SK-N-MC (cell line): ENCODE measurements at regions not wholly inside any gene's neighbourhood (a gene's known extent, or its start where the extent isn't known, plus 50 kb on each side); places are given as distances from the start of the nearest gene placed in this dataset.
"Not testable (repeated sequence)": the region's sequence is repeated elsewhere in the genome, so short reads cannot be mapped to it uniquely, and the experiment has no call there.

Experiments
- EZH2 ChIP-seq: fragments of 200-600 bp; sonication (generic); IDR thresholded peaks from one replicate; pipeline ENCODE4 v1.6.1; 2017; ENCODE audit warnings: antibody characterized with exemption
- FOXP2 ChIP-seq: optimal IDR thresholded peaks from 2 replicates; pipeline ENCODE3; 2011; ENCODE audit warnings: mild to moderate bottlenecking, moderate library complexity; ENCODE audit not compliant: insufficient read depth; ENCODE audit errors: extremely low read length, control extremely low read depth
- POLR2AphosphoS5 ChIP-seq: IDR thresholded peaks from 2 replicates; pipeline ENCODE4 v1.6.1; 2012; ENCODE audit warnings: mild to moderate bottlenecking, low read depth, low read length, borderline replicate concordance

- TF ChIP-seq POLR2AphosphoS5, EZH2, FOXP2: not testable (repeated sequence)
Measured at GRCh38 chr9:7626571-7627029, 173.0 kb downstream of the DMAC1 start.
